HL-60 (cell line): ENCODE measurements at regions not wholly inside any gene's neighbourhood (a gene's known extent, or its start where the extent isn't known, plus 50 kb on each side); places are given as distances from the start of the nearest gene placed in this dataset.
"Not testable (repeated sequence)": the region's sequence is repeated elsewhere in the genome, so short reads cannot be mapped to it uniquely, and the experiment has no call there.

Experiments
- DNase-seq, 2 experiments: peaks; one replicate each; pipeline ENCODE4 v3.0.0-alpha.2; 2010 to 2020; ENCODE audit warnings: low read depth in 1 of 2, low spot score in 1 of 2
- H3K27ac ChIP-seq: fragments of 250-450 bp; sonication (Bioruptor Pico); replicated peaks from 2 replicates; pipeline ENCODE4 v1.5.1; 2020; ENCODE audit warnings: mild to moderate bottlenecking, moderate library complexity
- H3K27me3 ChIP-seq: fragments of 250-450 bp; sonication (Bioruptor Pico); 2 replicates; pipeline ENCODE4 v1.5.1; 2021; ENCODE audit warnings: mild to moderate bottlenecking, moderate library complexity; ENCODE audit not compliant: insufficient read depth, poor library complexity, severe bottlenecking
- H3K4me3 ChIP-seq: replicated peaks from 2 replicates; pipeline ENCODE4 v1.5.1; 2011; ENCODE audit warnings: mild to moderate bottlenecking, control low read depth, low read length; ENCODE audit not compliant: insufficient read depth
- CTCF ChIP-seq: IDR thresholded peaks from one replicate; pipeline ENCODE4 v1.5.1; 2011; ENCODE audit warnings: low read length, control low read depth, inconsistent platforms; ENCODE audit not compliant: insufficient read depth
- GABPA ChIP-seq: IDR thresholded peaks from 2 replicates; pipeline ENCODE4 v1.6.1; 2012; ENCODE audit warnings: low read depth
- POLR2AphosphoS5 ChIP-seq: IDR thresholded peaks from 2 replicates; pipeline ENCODE4 v1.6.1; 2012; ENCODE audit warnings: low read depth
- REST ChIP-seq: IDR thresholded peaks from 2 replicates; pipeline ENCODE4 v1.6.1; 2012; ENCODE audit warnings: low read depth; ENCODE audit not compliant: insufficient replicate concordance
- SPI1 ChIP-seq: IDR thresholded peaks from 2 replicates; pipeline ENCODE4 v1.6.1; 2012; ENCODE audit warnings: low read depth, mild to moderate bottlenecking, borderline replicate concordance

DNA sequence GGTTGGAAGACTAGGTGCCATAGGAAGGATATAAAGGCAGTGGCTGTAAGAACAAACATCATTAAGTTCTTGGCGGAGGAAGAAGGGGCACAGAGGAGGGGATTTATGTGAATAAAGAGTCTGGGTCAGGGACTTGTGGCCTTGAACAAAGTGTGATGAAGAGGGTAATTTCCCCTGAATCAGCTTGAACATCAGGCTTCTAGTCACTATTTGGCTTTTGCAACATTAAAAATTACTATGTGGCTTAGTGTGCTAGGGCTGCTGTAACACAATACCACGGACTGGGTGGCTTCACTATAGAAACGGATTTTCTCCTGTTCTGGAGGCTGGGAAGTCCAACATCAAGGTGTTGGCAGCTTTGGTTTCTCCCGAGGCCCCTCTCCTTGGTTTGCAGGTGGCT lies 70.5 kb upstream of the CNIH3 start:
- H3K27me3 ChIP-seq, result no peaks in the 10 kb centered on the region
- TF ChIP-seq GABPA (no peak), REST (no peak), SPI1 (no peak), POLR2AphosphoS5 (no peak), CTCF (no peak)
- no peak overlapping the region for H3K4me3 ChIP-seq
- H3K27ac ChIP-seq, result no peak overlapping the region
- DNase-seq, result no peak

- TF ChIP-seq GABPA (no peak), CTCF (no peak), SPI1 (no peak), POLR2AphosphoS5 (no peak)
- Histone ChIP-seq H3K27ac (no peak overlapping the region), H3K4me3 (no peak overlapping the region), H3K27me3 (no peaks in the 10 kb centered on the region)
- DNase-seq, result no peak
Observed at GRCh38 chr1:224548676-224549075, 67.4 kb upstream of the CNIH3 start.

- H3K4me3 ChIP-seq, H3K27ac ChIP-seq: not testable (repeated sequence)
Observed at GRCh38 chr1:224551189-224551588, 64.9 kb upstream of the CNIH3 start.

GRCh38 chr1:224554056-224554455 lies 62.1 kb upstream of the CNIH3 start:
- H3K4me3 ChIP-seq, result no peak overlapping the region
- H3K27ac ChIP-seq, result no peak overlapping the region
- DNase-seq, result no peak
- TF ChIP-seq REST (no peak), SPI1 (no peak), POLR2AphosphoS5 (no peak), GABPA (no peak), CTCF (no peak)
- no peaks in the 10 kb centered on the region for H3K27me3 ChIP-seq

More at GRCh38 chr1:224551189-224551588, 64.9 kb upstream of the CNIH3 start:
- not testable (repeated sequence) for DNase-seq, H3K27me3 ChIP-seq
